ENCODE measurements at regions not wholly inside any gene's neighbourhood (a gene's known extent, or its start where the extent isn't known, plus 50 kb on each side); places are given as distances from the start of the nearest gene placed in this dataset.
"Not testable (repeated sequence)": the region's sequence is repeated elsewhere in the genome, so short reads cannot be mapped to it uniquely, and the experiment has no call there.

- Histone ChIP-seq H3K4me1 (no peaks in the 10 kb centered on the region), H3K4me3 (no peak overlapping the region), H3K9me3 (no peaks in the 10 kb centered on the region), H3K27ac (no peak overlapping the region), H3K27me3 (no peaks in the 10 kb centered on the region), H3K36me3 (no peaks in the 10 kb centered on the region)
- TF ChIP-seq CTCF (IDR thresholded peaks at IDR 0.05), result no peak
- WGBS, 2 donors, result 21 to 28% methylated on average over 2 of the region's 2 CpGs
- DNase-seq, result no peak
- no peak for FAIRE-seq
- ATAC-seq, result no peak
- intact Hi-C loops (cut with DNase I), result no loop called here
Observed at GRCh38 chr16:7233975-7234374, 98.7 kb upstream of the RBFOX1 start.

GRCh38 chr16:7231762-7232161, 100.9 kb upstream of the RBFOX1 start:
- no peak overlapping the region for H3K4me3 ChIP-seq
- no peak for DNase-seq
- H3K27ac ChIP-seq, result no peak overlapping the region
- no peak for TF ChIP-seq CTCF (IDR thresholded peaks at IDR 0.05)
- ATAC-seq, result no peak
- H3K9me3 ChIP-seq, result no peaks in the 10 kb centered on the region
- H3K4me1 ChIP-seq, result no peaks in the 10 kb centered on the region
- intact Hi-C loops (cut with DNase I), result no loop called here
- H3K36me3 ChIP-seq, result no peaks in the 10 kb centered on the region
- 72 to 85% methylated on average over 5 of the region's 5 CpGs for whole genome bisulfite sequencing, 2 donors
- no peak for FAIRE-seq
- no peaks in the 10 kb centered on the region for H3K27me3 ChIP-seq

DNA sequence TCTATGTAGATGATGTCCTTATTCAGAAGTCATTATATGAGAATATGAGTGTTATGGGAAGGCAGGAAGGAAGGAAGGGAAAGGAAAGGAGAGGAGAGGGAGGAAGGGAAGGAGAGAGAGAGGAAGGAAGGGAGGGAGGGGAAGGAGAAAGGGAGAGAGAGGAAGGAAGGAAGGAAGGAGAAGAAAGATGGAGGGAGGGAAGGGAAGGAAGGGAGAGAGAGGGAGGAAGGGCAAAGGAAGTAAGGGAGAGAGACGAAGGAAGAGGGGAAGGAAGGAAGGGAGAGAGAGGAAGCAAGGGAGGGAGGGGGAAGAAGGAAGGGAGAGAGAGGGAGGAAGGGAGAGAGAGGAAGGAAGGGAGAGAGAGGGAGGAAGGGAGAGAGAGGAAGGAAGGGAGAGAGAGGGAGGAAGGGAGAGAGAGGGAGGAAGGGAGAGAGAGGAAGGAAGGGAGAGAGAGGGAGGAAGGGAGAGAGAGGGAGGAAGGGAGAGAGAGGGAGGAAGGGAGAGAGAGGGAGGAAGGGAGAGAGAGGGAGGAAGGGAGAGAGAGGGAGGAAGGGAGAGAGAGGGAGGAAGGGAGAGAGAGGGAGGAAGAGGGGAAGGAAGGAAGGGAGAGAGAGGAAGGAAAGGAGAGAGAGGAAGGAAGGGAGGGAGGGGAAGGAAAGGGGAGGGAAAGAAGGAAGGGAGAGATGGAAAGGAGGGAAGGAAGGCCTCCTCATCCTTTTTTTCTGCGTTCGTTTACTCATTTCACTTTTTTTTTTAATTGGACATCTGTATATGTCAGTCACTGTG, 103.0 kb upstream of the RBFOX1 start:
- intact Hi-C loops (cut with DNase I); ATAC-seq; H3K9me3 ChIP-seq; H3K27ac ChIP-seq; FAIRE-seq; H3K27me3 ChIP-seq; H3K4me1 ChIP-seq; H3K36me3 ChIP-seq; H3K4me3 ChIP-seq; DNase-seq: not testable (repeated sequence)
- WGBS, 2 donors, result 52 to 54% methylated on average over 3 of the region's 3 CpGs

GRCh38 chr16:7227229-7227721, 105.4 kb upstream of the RBFOX1 start:
- no peaks in the 10 kb centered on the region for H3K36me3 ChIP-seq
- no peaks in the 10 kb centered on the region for H3K9me3 ChIP-seq
- no peaks in the 10 kb centered on the region for H3K27me3 ChIP-seq
- H3K27ac ChIP-seq, result no peak overlapping the region
- H3K4me3 ChIP-seq, result no peak overlapping the region
- WGBS, 2 donors, result 10 to 11% methylated on average over 13 of the region's 13 CpGs
- DNase-seq (no peak), FAIRE-seq (no peak), ATAC-seq (no peak)
- TF ChIP-seq CTCF (IDR thresholded peaks at IDR 0.05), result no peak
- intact Hi-C loops (cut with DNase I), result no loop called here
- no peaks in the 10 kb centered on the region for H3K4me1 ChIP-seq

DNA sequence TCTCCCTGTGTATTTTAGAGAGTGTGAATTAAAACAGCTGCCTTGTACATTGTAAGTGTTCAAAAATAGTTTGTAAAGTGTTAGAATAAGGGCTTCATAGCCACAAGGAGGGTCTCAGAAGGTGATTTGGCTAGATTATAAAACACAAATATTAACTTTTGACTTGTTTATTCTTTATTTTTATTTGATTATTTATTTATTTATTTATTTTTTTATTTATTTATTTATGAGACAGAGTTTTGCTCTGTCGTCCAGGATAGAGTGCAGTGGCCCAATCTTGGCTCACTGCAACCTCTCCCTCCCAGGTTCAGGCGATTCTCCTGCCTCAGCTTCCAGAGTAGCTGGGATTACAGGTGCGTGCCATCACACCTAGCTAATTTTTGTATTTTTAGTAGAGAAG, 111.5 kb upstream of the RBFOX1 start:
- Histone ChIP-seq H3K27ac (no peak overlapping the region), H3K4me3 (no peak overlapping the region), H3K9me3 (no peaks in the 10 kb centered on the region), H3K27me3 (no peaks in the 10 kb centered on the region), H3K4me1 (no peaks in the 10 kb centered on the region), H3K36me3 (no peaks in the 10 kb centered on the region)
- ATAC-seq (no peak), FAIRE-seq (no peak), DNase-seq (no peak)
- TF ChIP-seq CTCF (IDR thresholded peaks at IDR 0.05), result no peak
- intact Hi-C loops (cut with DNase I), result no loop called here
- 59 to 65% methylated on average over 3 of the region's 3 CpGs for WGBS, 2 donors
